B cell (primary cell): ENCODE measurements at regions not wholly inside any gene's neighbourhood (a gene's known extent, or its start where the extent isn't known, plus 50 kb on each side); places are given as distances from the start of the nearest gene placed in this dataset.
A peak's percentile ranks its signal among the peaks of the same experiment; 100 is the strongest.
"Not testable (repeated sequence)": the region's sequence is repeated elsewhere in the genome, so short reads cannot be mapped to it uniquely, and the experiment has no call there.

Experiments used
- ATAC-seq: fragments of 200-7000 bp; cut with Tn5 transposase; one replicate; pipeline ENCODE4 v1.10.0; 2021; ENCODE audit warnings: low read depth, mild to moderate bottlenecking, moderate number of reproducible peaks, moderate library complexity
- CTCF ChIA-PET: fragments of 350-600 bp; sonication (Branson Sonifier 250); formaldehyde crosslinking; loops from one replicate; lab custom pipeline; 2021; ENCODE audit warnings: antibody characterized with exemption, inconsistent platforms; lab: Charles Lee
- POLR2A ChIA-PET: fragments of 350-600 bp; sonication (Branson Sonifier 250); formaldehyde crosslinking; loops from one replicate; lab custom pipeline; 2021; ENCODE audit warnings: antibody characterized with exemption; lab: Charles Lee
- DNase-seq: peaks from one replicate; pipeline ENCODE4 v3.0.0; 2013
- H2AFZ ChIP-seq: 2 replicates; pipeline ENCODE4 v1.6.1; 2012; ENCODE audit warnings: mild to moderate bottlenecking, low read depth, low read length; ENCODE audit not compliant: insufficient read depth, poor library complexity, severe bottlenecking
- H3K27ac ChIP-seq, 2 donors: 1 replicate in 1 of 2; 2 replicates in 1 of 2; pipeline ENCODE4 v1.5.1; 2012 to 2013; ENCODE audit warnings: low read length in 2 of 2, mild to moderate bottlenecking in 2 of 2, moderate library complexity in 1 of 2
- H3K27me3 ChIP-seq, 4 experiments: fragments of 200-600 bp in 1 of 4; sonication (generic) in 1 of 4; replicated peaks in 1 of 4; 1 replicate in 2 of 4; 2 replicates in 2 of 4; pipeline versions ENCODE4 v1.6.1 to v1.7.0; 2013 to 2016; ENCODE audit warnings: low read length in 3 of 4, mild to moderate bottlenecking in 2 of 4, mixed read lengths in 1 of 4, moderate library complexity in 1 of 4; ENCODE audit not compliant: insufficient read depth in 4 of 4, control insufficient read depth in 3 of 4; ENCODE audit errors: control extremely low read depth in 1 of 4
- H3K36me3 ChIP-seq, 2 experiments: replicated peaks in 1 of 2; 1 replicate in 1 of 2; 2 replicates in 1 of 2; pipeline versions ENCODE4 v1.6.1 to v1.7.1; 2013; ENCODE audit warnings: low read length in 1 of 2; ENCODE audit not compliant: insufficient read depth in 2 of 2, control insufficient read depth in 1 of 2; ENCODE audit errors: control extremely low read depth in 1 of 2, extremely low read depth in 1 of 2
- H3K4me1 ChIP-seq, 2 donors: fragments of 200-600 bp in 1 of 2; sonication (generic) in 1 of 2; 1 replicate in 1 of 2; 2 replicates in 1 of 2; pipeline versions ENCODE4 v1.5.1 to v1.6.1; 2013 to 2017; ENCODE audit warnings: low read length in 2 of 2; ENCODE audit not compliant: control insufficient read depth in 2 of 2, insufficient read depth in 2 of 2
- H3K4me2 ChIP-seq: replicated peaks from 2 replicates; pipeline ENCODE3; 2012; ENCODE audit warnings: mild to moderate bottlenecking, low read depth, low read length; ENCODE audit not compliant: poor library complexity, severe bottlenecking
- H3K4me3 ChIP-seq, 5 experiments: fragments of 200-600 bp in 1 of 5; sonication (generic) in 1 of 5; 1 replicate in 3 of 5; 2 replicates in 2 of 5; pipeline versions ENCODE4 v1.5.1 to v1.7.0; 2011 to 2016; ENCODE audit warnings: low read length in 4 of 5, mild to moderate bottlenecking in 4 of 5, low read depth in 2 of 5, control low read depth in 1 of 5, moderate library complexity in 1 of 5; ENCODE audit not compliant: insufficient read depth in 1 of 5; ENCODE audit errors: control extremely low read depth in 1 of 5, extremely low read depth in 1 of 5
- H3K79me2 ChIP-seq: fragments of 200-600 bp; sonication (generic); one replicate; pipeline ENCODE4 v1.6.0; 2016; ENCODE audit warnings: low read length; ENCODE audit not compliant: control insufficient read depth, insufficient read depth
- H3K9ac ChIP-seq: fragments of 200-600 bp; sonication (generic); 2 replicates; pipeline ENCODE4 v1.6.1; 2017; ENCODE audit warnings: mild to moderate bottlenecking, low read length, moderate library complexity
- H3K9me3 ChIP-seq, 3 donors: one replicate each; pipeline versions ENCODE4 v1.6.1 to v1.7.1; 2013; ENCODE audit warnings: low read length in 2 of 3; ENCODE audit not compliant: control insufficient read depth in 2 of 3, insufficient read depth in 1 of 3; ENCODE audit errors: control extremely low read depth in 1 of 3
- H4K20me1 ChIP-seq: 2 replicates; pipeline ENCODE4 v1.6.0; 2012; ENCODE audit warnings: mild to moderate bottlenecking, low read length; ENCODE audit not compliant: insufficient read depth, control insufficient read depth, poor library complexity, severe bottlenecking
- H3K27ac Mint-ChIP-seq: one replicate; pipeline ENCODE4 v1.8.0; 2021; ENCODE audit warnings: mixed read lengths
- H3K27me3 Mint-ChIP-seq: one replicate; pipeline ENCODE4 v1.8.0; 2021; ENCODE audit warnings: mixed read lengths
- H3K4me1 Mint-ChIP-seq: one replicate; pipeline ENCODE4 v1.8.0; 2021; ENCODE audit warnings: mixed read lengths
- H3K4me3 Mint-ChIP-seq: one replicate; pipeline ENCODE4 v1.8.0; 2021; ENCODE audit warnings: mixed read lengths
- H3K9me3 Mint-ChIP-seq: one replicate; pipeline ENCODE4 v1.8.0; 2022; ENCODE audit warnings: mixed read lengths; ENCODE audit not compliant: insufficient read depth
- CTCF ChIP-seq: fragments of 200-600 bp; IDR thresholded peaks from one replicate; pipeline ENCODE4 v1.8.0; 2022; ENCODE audit warnings: antibody characterized with exemption, mild to moderate bottlenecking
- EZH2 ChIP-seq: IDR thresholded peaks from 2 replicates; pipeline ENCODE4 v1.6.1; 2012; ENCODE audit warnings: borderline replicate concordance, low read depth, mild to moderate bottlenecking, moderate library complexity, low read length; ENCODE audit not compliant: insufficient read depth, poor library complexity, severe bottlenecking
- whole genome bisulfite sequencing: methylation state at CpG from one replicate; pipeline ENCODE4 v1.1.5; 2013; ENCODE audit warnings: missing lambda C conversion rate; ENCODE audit not compliant: insufficient coverage; 5-methylcytosine and 5-hydroxymethylcytosine counted together
- intact Hi-C: fragments of 100-400 bp; cut with micrococcal nuclease; formaldehyde crosslinking; loops from one replicate; pipeline ENCODE4 v1.10.0; 2022

- Histone ChIP-seq H3K9ac (no peak overlapping the region), H3K36me3 (no peaks in the 10 kb centered on the region), H3K4me3 (no peak overlapping the region), H3K9me3 (no peaks in the 10 kb centered on the region), H3K27ac (no peak overlapping the region), H3K27me3 (peaks cover 0 to 5% (median 4%) of the 10 kb centered on the region in 4 experiments), H2AFZ (peak overlapping the region; percentile 24), H3K4me1 (no peaks in the 10 kb centered on the region), H4K20me1 (no peaks in the 10 kb centered on the region), H3K79me2 (no peaks in the 10 kb centered on the region), H3K4me2 (no peak overlapping the region)
- Mint-ChIP-seq H3K27me3 (peaks cover 8% of the 10 kb centered on the region), H3K4me1 (no peaks in the 10 kb centered on the region), H3K4me3 (no peak overlapping the region), H3K27ac (no peak overlapping the region), H3K9me3 (no peaks in the 10 kb centered on the region)
- TF ChIP-seq EZH2 (no peak), CTCF (no peak)
- POLR2A ChIA-PET, result no interaction called here
- ATAC-seq, result no peak
- no peak for DNase-seq
- intact Hi-C loops, result no loop called here
- CTCF ChIA-PET, result no interaction called here
- WGBS, result 75% methylated on average over 2 of the region's 7 CpGs
Measured at GRCh38 chr5:39526914-39527477, 102.2 kb upstream of the DAB2 start.

- CTCF ChIA-PET, result interaction anchor here (1.0 kb wide), 1 partner anchor 308 kb away, joined by 3 read pairs; no protein-coding TSS in a partner anchor
Measured at GRCh38 chr5:39525781-39526180, 101.0 kb upstream of the DAB2 start.

More at GRCh38 chr5:39525781-39526180, 101.0 kb upstream of the DAB2 start:
- H3K4me1 ChIP-seq, H3K27ac ChIP-seq, H3K9me3 ChIP-seq, H3K4me2 ChIP-seq, H3K79me2 ChIP-seq, H3K4me1 Mint-ChIP-seq, H4K20me1 ChIP-seq, H3K27me3 ChIP-seq, H3K4me3 ChIP-seq, intact Hi-C loops, H3K36me3 ChIP-seq, ATAC-seq, H2AFZ ChIP-seq, H3K4me3 Mint-ChIP-seq, POLR2A ChIA-PET, H3K9ac ChIP-seq, H3K27ac Mint-ChIP-seq, DNase-seq, H3K9me3 Mint-ChIP-seq: not testable (repeated sequence)
- WGBS, result 91% methylated on average over 4 of the region's 7 CpGs
- H3K27me3 Mint-ChIP-seq, result peaks cover 13% of the 10 kb centered on the region
